22Rv1 (cell line): ENCODE measurements at regions not wholly inside any gene's neighbourhood (a gene's known extent, or its start where the extent isn't known, plus 50 kb on each side); places are given as distances from the start of the nearest gene placed in this dataset.

Experiments
- CTCF ChIP-seq: fragments of 450-650 bp; IDR thresholded peaks from 2 replicates; pipeline ENCODE4 v1.5.1; 2017; ENCODE audit warnings: mild to moderate bottlenecking
- ZFX ChIP-seq: fragments of 450-650 bp; IDR thresholded peaks from 2 replicates; pipeline ENCODE4 v1.6.1; 2017; ENCODE audit warnings: antibody characterized with exemption, borderline replicate concordance

DNA sequence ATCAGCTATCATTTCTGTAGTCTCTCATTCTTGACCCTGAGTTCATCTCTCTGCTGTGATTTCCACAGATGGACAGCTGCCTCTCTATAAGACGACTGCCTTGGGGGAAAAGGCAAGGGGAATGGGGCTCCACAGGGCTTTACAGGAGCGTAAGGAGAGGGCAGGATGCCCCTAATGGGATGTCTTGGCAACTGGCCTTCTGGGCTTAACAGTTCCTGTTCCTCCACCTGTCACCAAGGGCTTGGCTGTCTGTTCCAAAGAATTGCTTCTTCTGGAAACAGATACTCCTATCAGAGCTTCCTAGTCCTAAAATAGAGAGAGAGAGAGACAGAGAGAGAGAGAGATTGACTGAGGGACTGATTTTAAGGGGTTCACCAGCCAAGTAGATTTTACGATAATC is 181.9 kb downstream of the TMEM200A start:
- no peak for TF ChIP-seq CTCF
- no peak for TF ChIP-seq ZFX
